CD1c-positive myeloid dendritic cell (primary cell): ENCODE measurements at regions not wholly inside any gene's neighbourhood (a gene's known extent, or its start where the extent isn't known, plus 50 kb on each side); places are given as distances from the start of the nearest gene placed in this dataset.
"Not testable (repeated sequence)": the region's sequence is repeated elsewhere in the genome, so short reads cannot be mapped to it uniquely, and the experiment has no call there.

Experiments
- DNase-seq: peaks from one replicate; pipeline ENCODE4 v3.0.0-alpha.2; 2016; ENCODE audit errors: extremely low spot score

DNA sequence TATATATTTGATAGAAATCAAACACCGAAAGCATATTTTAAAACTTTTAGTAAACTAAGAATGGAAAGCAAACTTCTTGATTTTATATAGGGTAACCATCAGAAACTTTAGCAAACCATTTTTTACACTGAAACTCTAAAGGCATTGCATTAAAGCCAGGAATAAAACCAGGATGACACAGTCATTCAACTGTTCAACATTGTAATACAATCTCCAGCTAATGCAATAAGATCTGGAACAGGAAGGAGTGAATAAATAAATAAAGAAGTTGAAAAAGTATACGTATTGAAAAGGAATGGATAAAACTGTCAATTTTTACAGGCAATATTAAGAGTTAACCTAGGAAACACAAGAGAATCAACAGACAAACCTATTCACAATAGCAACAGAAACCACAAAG lies 181.9 kb upstream of the TTC14 start:
- DNase-seq = no peak

GRCh38 chr3:180420804-180421203 lies 181.2 kb upstream of the TTC14 start:
- DNase-seq = no peak

- no peak for DNase-seq
Measured at GRCh38 chr3:180421221-180421620, 180.7 kb upstream of the TTC14 start.

DNA sequence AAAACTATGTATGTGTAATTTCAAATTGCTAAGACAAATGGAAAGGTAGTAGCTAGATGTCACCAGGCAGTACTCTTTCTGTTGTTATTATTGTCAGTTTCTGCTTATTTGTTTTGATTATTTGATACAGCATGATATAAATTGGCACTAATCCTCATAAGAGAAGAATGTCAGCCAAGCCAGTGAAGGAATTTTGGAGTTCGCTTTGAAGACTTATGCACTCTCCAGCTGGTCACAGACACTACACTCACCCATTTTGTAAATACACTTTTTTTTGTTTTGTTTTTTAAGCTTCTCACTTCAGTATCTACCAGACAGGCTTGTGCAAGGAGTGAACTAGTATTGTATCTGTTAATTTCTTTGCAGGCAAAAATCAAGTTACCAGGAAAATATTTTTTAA lies 180.2 kb upstream of the TTC14 start:
- DNase-seq = no peak

DNA sequence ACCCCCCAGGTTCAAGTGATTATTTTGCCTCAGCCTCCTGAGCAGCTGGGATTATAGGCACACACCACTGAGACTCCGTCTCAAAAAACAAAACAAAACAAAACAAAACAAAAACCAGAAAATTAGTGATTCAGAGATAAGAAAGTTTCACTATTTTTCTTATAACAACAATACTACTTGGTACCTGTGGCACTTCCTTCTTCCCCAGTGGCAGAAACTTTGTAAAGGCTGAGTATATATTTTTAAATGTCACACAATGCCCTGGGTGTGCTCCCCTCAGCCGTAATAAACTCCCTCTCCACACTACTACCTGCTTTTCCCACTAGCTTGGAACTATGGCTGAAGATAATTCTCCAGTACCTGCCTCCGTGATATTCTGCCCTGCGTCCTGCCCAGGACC lies 177.7 kb upstream of the TTC14 start:
- DNase-seq = not testable (repeated sequence)

DNA sequence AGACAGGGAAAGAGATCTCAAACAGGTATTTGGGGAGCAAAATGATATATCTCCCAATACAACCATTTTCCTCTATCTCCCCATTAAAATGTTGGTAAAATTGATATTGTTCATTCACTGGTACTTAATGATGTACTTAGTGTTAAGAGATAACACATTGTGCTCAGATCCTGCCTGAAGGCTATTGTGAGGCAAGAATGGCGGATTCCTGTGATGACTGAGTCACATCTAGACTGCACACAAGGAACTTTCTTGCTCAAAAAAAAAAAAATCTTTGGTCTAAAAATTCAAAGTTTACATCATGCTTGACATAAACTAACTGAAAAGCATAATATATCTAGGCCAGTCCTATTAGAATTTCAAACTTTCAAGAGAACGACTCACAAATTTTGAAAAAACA lies 171.1 kb upstream of the TTC14 start:
- no peak for DNase-seq

DNA sequence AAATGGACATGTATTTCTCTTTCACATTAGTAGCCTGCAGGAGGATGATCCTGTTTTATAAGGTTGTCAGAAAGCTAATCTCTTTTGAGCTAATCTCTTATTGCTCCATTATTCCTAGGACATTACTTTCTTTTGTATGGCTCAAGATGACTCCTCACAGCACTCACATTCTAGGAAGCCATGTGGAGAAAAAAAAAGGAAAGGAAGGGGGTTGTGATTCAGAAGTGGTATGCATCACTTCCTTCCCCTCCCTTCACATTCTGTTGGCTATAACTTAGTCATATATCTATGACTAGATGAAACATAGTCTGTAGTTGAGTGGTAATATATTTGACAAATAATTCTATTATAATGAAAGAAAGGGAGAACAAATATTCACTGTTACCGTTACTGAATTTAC lies 168.8 kb upstream of the TTC14 start:
- DNase-seq = no peak

- DNase-seq = no peak
Measured at GRCh38 chr3:180447136-180447535, 154.8 kb upstream of the TTC14 start.

DNA sequence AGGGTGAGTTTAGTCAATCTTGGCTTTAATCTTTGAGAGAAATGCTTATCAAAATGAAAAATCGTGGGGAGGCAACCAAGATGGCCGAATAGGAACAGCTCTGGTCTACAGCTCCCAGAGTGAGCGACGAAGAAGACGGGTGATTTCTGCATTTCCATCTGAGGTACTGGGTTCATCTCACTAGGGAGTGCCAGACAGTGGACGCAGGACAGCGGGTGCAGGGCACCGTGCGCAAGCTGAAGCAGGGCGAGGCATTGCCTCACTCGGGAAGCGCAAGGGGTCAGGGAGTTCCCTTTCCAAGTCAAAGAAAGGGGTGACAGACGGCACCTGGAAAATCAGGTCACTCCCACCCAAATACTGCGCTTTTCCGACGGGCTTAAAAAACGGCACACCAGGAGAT lies 153.6 kb upstream of the TTC14 start:
- DNase-seq = not testable (repeated sequence)

GRCh38 chr3:180457225-180457624 lies 144.7 kb upstream of the TTC14 start:
- DNase-seq = no peak

GRCh38 chr3:180466401-180467011 lies 135.5 kb upstream of the TTC14 start:
- no peak for DNase-seq

DNA sequence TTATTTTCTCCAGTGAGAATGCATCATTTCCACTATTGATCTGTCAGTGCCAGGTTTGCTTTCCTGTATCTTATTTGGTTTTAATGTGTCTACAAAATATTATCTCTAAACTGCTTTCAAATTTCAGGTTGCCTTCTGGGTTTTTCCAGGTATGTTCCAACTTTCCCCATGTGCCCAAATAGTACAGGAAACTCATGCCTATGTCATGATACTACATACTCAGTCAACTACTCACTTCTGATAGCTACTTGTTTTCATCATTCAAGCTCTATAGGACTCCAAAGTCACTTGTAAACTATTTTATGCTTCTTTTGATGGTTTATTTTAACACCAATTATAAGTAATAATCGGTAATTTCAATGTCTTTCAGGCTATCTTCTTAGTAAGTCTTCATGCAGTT lies 134.8 kb upstream of the TTC14 start:
- DNase-seq = no peak

GRCh38 chr3:180469149-180469548 lies 132.8 kb upstream of the TTC14 start:
- no peak for DNase-seq

GRCh38 chr3:180478695-180479094 lies 123.3 kb upstream of the TTC14 start:
- no peak for DNase-seq

DNA sequence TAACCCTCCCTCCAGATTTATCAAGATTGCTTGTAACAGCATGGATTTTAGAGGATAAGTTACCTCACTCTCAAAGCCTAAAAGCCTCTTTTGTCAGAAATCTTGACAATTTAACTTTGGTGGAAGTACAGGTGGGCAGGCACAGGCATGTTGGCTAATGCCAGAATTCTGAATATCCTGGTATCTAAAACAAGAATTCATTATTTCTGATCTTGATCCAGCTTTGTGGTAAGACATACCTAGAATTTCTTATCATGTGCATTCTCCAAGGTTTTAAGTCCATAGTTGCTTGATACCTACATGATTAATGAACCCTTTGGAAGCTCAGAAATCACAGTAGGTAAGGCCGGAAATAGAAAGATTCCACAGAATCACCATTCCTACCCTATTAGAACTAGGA lies 109.9 kb upstream of the TTC14 start:
- DNase-seq = no peak

DNA sequence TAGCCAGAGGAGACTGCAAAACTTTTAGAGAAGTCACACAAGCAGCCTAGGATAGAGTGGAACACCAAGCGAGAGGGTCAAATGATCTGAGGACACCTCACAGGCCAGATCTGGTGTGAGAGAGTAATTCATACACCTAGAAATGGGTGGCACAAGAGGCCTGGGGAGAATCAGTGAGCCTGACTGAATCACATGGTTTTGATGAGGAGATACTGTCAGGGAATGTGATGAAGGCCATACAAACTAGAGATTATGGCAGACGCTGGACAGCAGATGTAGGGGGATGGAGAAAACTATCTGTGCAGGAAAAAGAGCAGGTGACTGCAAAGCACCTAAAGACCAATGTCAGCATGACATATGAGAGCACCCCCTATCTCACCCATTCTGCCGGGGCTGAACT lies 105.0 kb upstream of the TTC14 start:
- no peak for DNase-seq

DNA sequence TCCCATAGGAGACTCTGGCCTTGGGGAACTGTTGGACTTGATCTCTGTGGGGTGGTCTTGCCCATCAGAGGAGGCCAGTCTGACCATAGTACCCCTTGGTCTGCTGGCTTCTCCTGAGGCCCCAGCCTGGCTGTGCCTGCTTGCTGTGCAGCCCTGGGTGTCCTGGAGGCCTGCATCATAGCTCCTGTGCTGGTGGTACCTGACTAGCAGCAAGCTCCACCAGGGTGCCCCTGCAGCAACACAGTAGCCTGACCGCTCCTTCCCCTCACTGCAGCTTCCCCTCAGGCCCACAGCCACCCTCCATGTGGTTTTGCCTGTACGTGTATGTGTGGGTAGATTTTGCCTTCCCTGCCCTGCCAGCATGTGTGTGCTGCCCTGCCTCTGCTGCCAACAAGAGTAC lies 85.6 kb upstream of the TTC14 start:
- no peak for DNase-seq

- DNase-seq = no peak
Measured at GRCh38 chr3:180523040-180523439, 78.9 kb upstream of the TTC14 start.

- no peak for DNase-seq
Measured at GRCh38 chr3:180528843-180529242, 73.1 kb upstream of the TTC14 start.

DNA sequence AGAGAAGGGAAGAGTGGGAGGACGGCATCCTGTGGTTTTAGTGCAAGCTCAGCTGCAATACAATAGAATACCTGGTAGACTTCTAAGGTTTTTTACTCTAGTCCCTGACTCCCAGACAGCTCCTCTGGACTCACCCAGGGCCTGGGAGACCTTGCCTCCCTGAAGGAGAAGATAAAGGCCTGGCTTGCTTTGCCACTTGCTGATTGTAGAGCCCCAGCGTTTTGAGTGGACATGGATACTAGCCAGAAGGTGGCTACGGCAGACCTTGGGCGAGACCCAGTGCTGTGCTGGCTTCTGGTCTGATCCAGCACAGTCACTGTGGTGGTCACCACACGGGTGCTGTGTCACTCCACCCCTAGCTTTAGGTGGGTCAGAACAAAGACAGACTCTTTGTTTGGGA lies 72.2 kb upstream of the TTC14 start:
- DNase-seq = no peak

DNA sequence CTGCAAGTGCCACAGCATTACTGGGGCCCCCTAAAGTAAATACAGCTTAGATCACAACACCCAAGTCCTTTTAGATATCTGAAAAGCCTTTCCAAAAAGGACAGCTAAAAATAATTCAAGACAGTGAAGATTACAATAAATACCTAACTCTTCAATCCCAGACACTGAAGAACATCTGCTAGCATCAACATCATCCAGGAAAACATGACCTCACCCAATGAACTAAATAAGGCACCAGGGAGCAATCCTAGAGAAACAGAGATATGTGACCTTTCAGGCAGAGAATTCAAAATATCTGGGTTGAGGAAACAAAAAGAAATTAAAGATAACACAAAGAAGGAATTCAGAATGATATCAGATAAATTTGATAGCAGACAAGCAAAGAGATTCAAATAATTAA lies 71.7 kb upstream of the TTC14 start:
- no peak for DNase-seq

- DNase-seq = no peak
Measured at GRCh38 chr3:180531303-180532278, 70.4 kb upstream of the TTC14 start.

GRCh38 chr3:180534828-180535227 lies 67.1 kb upstream of the TTC14 start:
- no peak for DNase-seq
